ENCODE measurements at regions not wholly inside any gene's neighbourhood (a gene's known extent, or its start where the extent isn't known, plus 50 kb on each side); places are given as distances from the start of the nearest gene placed in this dataset.

- intact Hi-C loops (cut with micrococcal nuclease) (loop anchor here (10.0 kb wide), 1 partner anchor 1318 kb away; no protein-coding TSS in a partner anchor), dilution Hi-C loops (cut with MboI; ENCODE audit: extremely low pct_ligation_motif_present, low sequenced_read_pairs) (no loop called here)
- CTCF ChIA-PET = interaction anchor here (0.7 to 6.1 kb wide), 3 partner anchors 97 to 634 kb away, joined by 3 to 54 read pairs (median 3); no protein-coding TSS in a partner anchor
- Histone ChIP-seq H3K9me3 (replicated peaks; ENCODE audit: control insufficient read depth, insufficient read depth, low read length) (no peaks in the 10 kb centered on the region), H2AFZ (ENCODE audit: low read depth, low read length) (no peak overlapping the region), H3K9me1 (replicated peaks; ENCODE audit: control insufficient read depth, extremely low read depth, insufficient read depth, low read length) (no peaks in the 10 kb centered on the region), H3K9ac (replicated peaks; ENCODE audit: extremely low read depth, insufficient read depth, low read length) (no peak overlapping the region), H3K4me3 (replicated peaks in 1 of 3; ENCODE audit: insufficient read depth in 1 of 3, low read depth in 1 of 3, low read length in 3 of 3) (no peak overlapping the region), H3K4me2 (ENCODE audit: insufficient read depth, low read length) (no peak overlapping the region), H3K36me3 (ENCODE audit: control insufficient read depth in 2 of 2, extremely low read depth in 1 of 2, insufficient read depth in 2 of 2, low read length in 2 of 2) (no peaks in the 10 kb centered on the region), H4K20me1 (replicated peaks; ENCODE audit: control insufficient read depth, extremely low read depth, insufficient read depth, low read length) (no peaks in the 10 kb centered on the region), H3K79me2 (ENCODE audit: control insufficient read depth, insufficient read depth, low read length) (no peaks in the 10 kb centered on the region), H3K27ac (ENCODE audit: insufficient read depth, low read depth, low read length) (no peak overlapping the region), H3K27me3 (ENCODE audit: control insufficient read depth in 2 of 2, insufficient read depth in 2 of 2, low read length in 2 of 2) (no peaks in the 10 kb centered on the region), H3K4me1 (ENCODE audit: control insufficient read depth, extremely low read depth, insufficient read depth, low read length) (peaks cover 9% of the 10 kb centered on the region)
- TF ChIP-seq GATA2 (IDR thresholded peaks at IDR 0.05; ENCODE audit: insufficient read depth, insufficient read length, low read depth, low read length) (no peak), CTCF (IDR thresholded peaks at IDR 0.05; ENCODE audit: extremely low read depth in 1 of 2, insufficient read depth in 1 of 2, low read depth in 1 of 2, low read length in 2 of 2) (no peak), MAX (IDR thresholded peaks at IDR 0.05; ENCODE audit: insufficient read depth, insufficient read length) (no peak), EZH2 (IDR thresholded peaks at IDR 0.05; ENCODE audit: borderline replicate concordance, low read depth, low read length, severe bottlenecking) (no peak)
- POLR2A ChIA-PET = no interaction called here
- FAIRE-seq (no peak), DNase-seq (ENCODE audit: low read depth, low spot score) (no peak)
- BruUV-seq (replicated peaks) = no TSS peak
These were observed 853.6 kb downstream of the KCNA4 start for GRCh38 chr11:29163231-29163630.

GRCh38 chr11:29162491-29162890, 854.3 kb downstream of the KCNA4 start:
- Histone ChIP-seq H3K9ac (replicated peaks; ENCODE audit: extremely low read depth, insufficient read depth, low read length) (no peak overlapping the region), H3K9me1 (replicated peaks; ENCODE audit: control insufficient read depth, extremely low read depth, insufficient read depth, low read length) (no peaks in the 10 kb centered on the region), H2AFZ (ENCODE audit: low read depth, low read length) (no peak overlapping the region), H3K27ac (ENCODE audit: insufficient read depth, low read depth, low read length) (no peak overlapping the region), H3K4me3 (replicated peaks in 1 of 3; ENCODE audit: insufficient read depth in 1 of 3, low read depth in 1 of 3, low read length in 3 of 3) (no peak overlapping the region), H3K4me1 (ENCODE audit: control insufficient read depth, extremely low read depth, insufficient read depth, low read length) (peaks cover 9% of the 10 kb centered on the region), H3K9me3 (replicated peaks; ENCODE audit: control insufficient read depth, insufficient read depth, low read length) (no peaks in the 10 kb centered on the region), H4K20me1 (replicated peaks; ENCODE audit: control insufficient read depth, extremely low read depth, insufficient read depth, low read length) (no peaks in the 10 kb centered on the region), H3K27me3 (ENCODE audit: control insufficient read depth in 2 of 2, insufficient read depth in 2 of 2, low read length in 2 of 2) (no peaks in the 10 kb centered on the region), H3K36me3 (ENCODE audit: control insufficient read depth in 2 of 2, extremely low read depth in 1 of 2, insufficient read depth in 2 of 2, low read length in 2 of 2) (no peaks in the 10 kb centered on the region), H3K79me2 (ENCODE audit: control insufficient read depth, insufficient read depth, low read length) (no peaks in the 10 kb centered on the region), H3K4me2 (ENCODE audit: insufficient read depth, low read length) (no peak overlapping the region)
- DNase-seq (ENCODE audit: low read depth, low spot score) (no peak), FAIRE-seq (no peak)
- ChIA-PET POLR2A (no interaction called here), CTCF (interaction anchor here (1.1 to 6.1 kb wide), 2 partner anchors 98 to 167 kb away, joined by 3 to 54 read pairs; no protein-coding TSS in a partner anchor)
- intact Hi-C loops (cut with micrococcal nuclease) = loop anchor here (10.0 kb wide), 1 partner anchor 1318 kb away; no protein-coding TSS in a partner anchor
- TF ChIP-seq POLR2A (IDR thresholded peaks at IDR 0.05; ENCODE audit: low read depth, low read length) = no peak
- no peak for TF ChIP-seq CTCF (IDR thresholded peaks at IDR 0.05; ENCODE audit: extremely low read depth in 1 of 2, insufficient read depth in 1 of 2, low read depth in 1 of 2, low read length in 2 of 2)
- TF ChIP-seq FOS (IDR thresholded peaks at IDR 0.05; ENCODE audit: borderline replicate concordance, insufficient read depth, low read length) = no peak
- TF ChIP-seq POLR2AphosphoS5 (IDR thresholded peaks at IDR 0.05; ENCODE audit: insufficient read depth, low read depth, low read length) = no peak
- TF ChIP-seq GATA2 (IDR thresholded peaks at IDR 0.05; ENCODE audit: insufficient read depth, insufficient read length, low read depth, low read length) = no peak
- no peak for TF ChIP-seq MYC (IDR thresholded peaks at IDR 0.05; ENCODE audit: low read depth, low read length)
- no peak for TF ChIP-seq MAX (IDR thresholded peaks at IDR 0.05; ENCODE audit: insufficient read depth, insufficient read length)
- no peak for TF ChIP-seq EZH2 (IDR thresholded peaks at IDR 0.05; ENCODE audit: borderline replicate concordance, low read depth, low read length, severe bottlenecking)
- TF ChIP-seq JUN (IDR thresholded peaks at IDR 0.05; ENCODE audit: borderline replicate concordance, insufficient read depth, insufficient read length, low read depth) = no peak
- dilution Hi-C loops (cut with MboI; ENCODE audit: extremely low pct_ligation_motif_present, low sequenced_read_pairs) = no loop called here
- no TSS peak for BruUV-seq (replicated peaks)
